Fibroblast of lung (primary cell): ENCODE measurements at regions not wholly inside any gene's neighbourhood (a gene's known extent, or its start where the extent isn't known, plus 50 kb on each side); places are given as distances from the start of the nearest gene placed in this dataset.

Experiments
- CTCF ChIP-seq, 2 donors: IDR thresholded peaks in 1 of 2; conservative IDR thresholded peaks in 1 of 2; 1 replicate in 1 of 2; 2 replicates in 1 of 2; pipeline ENCODE4 v1.5.1; 2011 to 2012; ENCODE audit warnings: low read length in 2 of 2, control low read depth in 1 of 2, inconsistent platforms in 1 of 2, low read depth in 1 of 2, mild to moderate bottlenecking in 1 of 2
- EZH2 ChIP-seq: IDR thresholded peaks from 2 replicates; pipeline ENCODE4 v1.5.1; 2012; ENCODE audit warnings: low read length, control low read depth, mild to moderate bottlenecking; ENCODE audit errors: missing control alignments

GRCh38 chr3:3340526-3340925 lies 161.0 kb upstream of the CRBN start:
- no peak for TF ChIP-seq CTCF (conservative IDR thresholded peaks at IDR 0.05 in 1 of 2, IDR thresholded peaks at IDR 0.05 in 1 of 2; ENCODE audit: low read depth in 1 of 2, low read length in 2 of 2)
- no peak for TF ChIP-seq EZH2
